Heart left ventricle (tissue), 13 donors: ENCODE measurements at regions not wholly inside any gene's neighbourhood (a gene's known extent, or its start where the extent isn't known, plus 50 kb on each side); places are given as distances from the start of the nearest gene placed in this dataset.

Source experiments
- POLR2A ChIP-seq, 2 donors: fragments of 450-650 bp; IDR thresholded peaks; one replicate each; pipeline ENCODE4 v1.6.1; 2017; ENCODE audit warnings: antibody characterized with exemption in 2 of 2, mild to moderate bottlenecking in 2 of 2, moderate library complexity in 2 of 2
- TF ChIP-seq, protein P1 (sequence below), 12 donors: fragments of 200-600 bp; sonication (generic) in 4 of 12; IDR thresholded peaks; one replicate each; pipeline versions ENCODE4 v1.5.0 to v1.8.0; 2018 to 2022; ENCODE audit warnings: antibody characterized with exemption in 12 of 12, mild to moderate bottlenecking in 5 of 12
- donor health status: ischemic (EF 13 %, LVEDD 7.1; RV severe dilation, severe dysfunction).
- donor health status: DM: no; HTN: yes; CAD: no.
- donor health status: DM: no; HTN: no; CAD: no.
- donor health status: ischemic (EF 25% LVEDD 6.9; RV normal size, moderate dysfunction).
- donor health status: ischemic (EF 25% LVEDD 5.7; RV mildly dilated, moderate dysfunction).
- donor health status: ischemic (EF 35%, LVEDD 5.7; RV mildly dilated, moderate dysfunction).
- donor health status: nonischemic (EF 11% LVEDD 7.7; RV severe dilation, severe dysfunction).
- donor health status: DM: yes; HTN: yes; CAD: no.
- donor health status: PGD.
- donor health status: ischemic (EF 29% LVEDD 5.4; RV normal size, mild dysfunction).
- donor health status: nonischemic (EF 23%, LVEDD 6.1; RV moderate dilation, normal function).

DNA sequence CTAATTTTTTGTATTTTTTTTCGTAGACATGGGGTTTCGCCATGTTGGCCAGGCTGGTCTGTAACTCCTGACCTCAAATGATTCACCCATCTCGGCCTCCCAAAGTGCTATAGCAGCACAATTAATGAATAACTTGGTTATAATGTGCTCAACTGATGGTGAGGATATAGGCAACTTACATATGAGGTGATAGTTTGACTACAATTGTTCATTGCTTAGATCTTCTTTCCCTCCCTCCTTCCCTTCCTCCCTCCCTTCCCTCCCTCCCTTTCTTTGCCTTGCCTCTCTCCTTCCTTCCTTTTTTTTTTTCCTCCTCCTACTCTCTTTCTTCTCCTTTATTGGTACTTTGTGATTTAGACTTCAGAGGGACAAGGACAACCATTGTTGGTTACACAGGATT, 151.2 kb downstream of the RNF144B start:
- TF ChIP-seq, protein P1, sequence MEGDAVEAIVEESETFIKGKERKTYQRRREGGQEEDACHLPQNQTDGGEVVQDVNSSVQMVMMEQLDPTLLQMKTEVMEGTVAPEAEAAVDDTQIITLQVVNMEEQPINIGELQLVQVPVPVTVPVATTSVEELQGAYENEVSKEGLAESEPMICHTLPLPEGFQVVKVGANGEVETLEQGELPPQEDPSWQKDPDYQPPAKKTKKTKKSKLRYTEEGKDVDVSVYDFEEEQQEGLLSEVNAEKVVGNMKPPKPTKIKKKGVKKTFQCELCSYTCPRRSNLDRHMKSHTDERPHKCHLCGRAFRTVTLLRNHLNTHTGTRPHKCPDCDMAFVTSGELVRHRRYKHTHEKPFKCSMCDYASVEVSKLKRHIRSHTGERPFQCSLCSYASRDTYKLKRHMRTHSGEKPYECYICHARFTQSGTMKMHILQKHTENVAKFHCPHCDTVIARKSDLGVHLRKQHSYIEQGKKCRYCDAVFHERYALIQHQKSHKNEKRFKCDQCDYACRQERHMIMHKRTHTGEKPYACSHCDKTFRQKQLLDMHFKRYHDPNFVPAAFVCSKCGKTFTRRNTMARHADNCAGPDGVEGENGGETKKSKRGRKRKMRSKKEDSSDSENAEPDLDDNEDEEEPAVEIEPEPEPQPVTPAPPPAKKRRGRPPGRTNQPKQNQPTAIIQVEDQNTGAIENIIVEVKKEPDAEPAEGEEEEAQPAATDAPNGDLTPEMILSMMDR (IDR thresholded peaks at IDR 0.05) = no peak
- no peak for TF ChIP-seq POLR2A (IDR thresholded peaks at IDR 0.05)
